ENCODE measurements at regions not wholly inside any gene's neighbourhood (a gene's known extent, or its start where the extent isn't known, plus 50 kb on each side); places are given as distances from the start of the nearest gene placed in this dataset.

- no peaks in the 10 kb centered on the region for H3K36me3 Mint-ChIP-seq (ENCODE audit: low read depth)
- H3K4me3 Mint-ChIP-seq = no peak overlapping the region
- H3K9me3 Mint-ChIP-seq = no peaks in the 10 kb centered on the region
- H3K27me3 Mint-ChIP-seq = peaks cover 4% of the 10 kb centered on the region
- no peaks in the 10 kb centered on the region for H3K4me1 Mint-ChIP-seq (ENCODE audit: low read depth)
- no peak overlapping the region for H3K27ac Mint-ChIP-seq
These were observed 482.5 kb downstream of the QKI start for GRCh38 chr6:163897030-163897429.

- no peaks in the 10 kb centered on the region for H3K9me3 Mint-ChIP-seq
These were observed 480.6 kb downstream of the QKI start for GRCh38 chr6:163895162-163895561.

GRCh38 chr6:163893609-163894189 lies 479.2 kb downstream of the QKI start:
- H3K9me3 Mint-ChIP-seq = no peaks in the 10 kb centered on the region
- no peaks in the 10 kb centered on the region for H3K27me3 Mint-ChIP-seq
- no peaks in the 10 kb centered on the region for H3K36me3 Mint-ChIP-seq (ENCODE audit: low read depth)
- H3K27ac Mint-ChIP-seq = no peak overlapping the region
- H3K4me1 Mint-ChIP-seq (ENCODE audit: low read depth) = no peaks in the 10 kb centered on the region
- H3K4me3 Mint-ChIP-seq = no peak overlapping the region

More at GRCh38 chr6:163895162-163895561, 480.6 kb downstream of the QKI start:
- no peaks in the 10 kb centered on the region for H3K36me3 Mint-ChIP-seq (ENCODE audit: low read depth)
- H3K4me1 Mint-ChIP-seq (ENCODE audit: low read depth) = no peaks in the 10 kb centered on the region
- peaks cover 4% of the 10 kb centered on the region for H3K27me3 Mint-ChIP-seq
- no peak overlapping the region for H3K4me3 Mint-ChIP-seq
- H3K27ac Mint-ChIP-seq = no peak overlapping the region

- peaks cover under 1% of the 10 kb centered on the region for H3K4me1 Mint-ChIP-seq (ENCODE audit: low read depth)
- no peak overlapping the region for H3K27ac Mint-ChIP-seq
- H3K36me3 Mint-ChIP-seq (ENCODE audit: low read depth) = no peaks in the 10 kb centered on the region
- H3K27me3 Mint-ChIP-seq = no peaks in the 10 kb centered on the region
- no peaks in the 10 kb centered on the region for H3K9me3 Mint-ChIP-seq
- no peak overlapping the region for H3K4me3 Mint-ChIP-seq
These were observed 478.5 kb downstream of the QKI start for GRCh38 chr6:163892824-163893561.

- no peaks in the 10 kb centered on the region for H3K36me3 Mint-ChIP-seq (ENCODE audit: low read depth)
- no peaks in the 10 kb centered on the region for H3K27me3 Mint-ChIP-seq
- H3K4me3 Mint-ChIP-seq = no peak overlapping the region
- H3K9me3 Mint-ChIP-seq = no peaks in the 10 kb centered on the region
- H3K4me1 Mint-ChIP-seq (ENCODE audit: low read depth) = peaks cover 3% of the 10 kb centered on the region
- no peak overlapping the region for H3K27ac Mint-ChIP-seq
These were observed 475.5 kb downstream of the QKI start for GRCh38 chr6:163889904-163890514.

- no peak overlapping the region for H3K27ac Mint-ChIP-seq
- no peaks in the 10 kb centered on the region for H3K9me3 Mint-ChIP-seq
- H3K4me3 Mint-ChIP-seq = no peak overlapping the region
- H3K27me3 Mint-ChIP-seq = peaks cover 13% of the 10 kb centered on the region
- H3K4me1 Mint-ChIP-seq (ENCODE audit: low read depth) = peaks cover 3% of the 10 kb centered on the region
- H3K36me3 Mint-ChIP-seq (ENCODE audit: low read depth) = no peaks in the 10 kb centered on the region
These were observed 473.7 kb downstream of the QKI start for GRCh38 chr6:163888030-163888819.

GRCh38 chr6:163886428-163886827 lies 471.9 kb downstream of the QKI start:
- no peak overlapping the region for H3K4me3 Mint-ChIP-seq
- H3K36me3 Mint-ChIP-seq (ENCODE audit: low read depth) = no peaks in the 10 kb centered on the region
- H3K27me3 Mint-ChIP-seq = peaks cover 26% of the 10 kb centered on the region
- H3K4me1 Mint-ChIP-seq (ENCODE audit: low read depth) = peaks cover 3% of the 10 kb centered on the region
- H3K9me3 Mint-ChIP-seq = no peaks in the 10 kb centered on the region
- no peak overlapping the region for H3K27ac Mint-ChIP-seq

- Mint-ChIP-seq H3K4me1 (ENCODE audit: low read depth) (peaks cover 3% of the 10 kb centered on the region), H3K27me3 (peaks cover 36% of the 10 kb centered on the region), H3K9me3 (no peaks in the 10 kb centered on the region), H3K27ac (no peak overlapping the region), H3K4me3 (no peak overlapping the region), H3K36me3 (ENCODE audit: low read depth) (no peaks in the 10 kb centered on the region)
These were observed 469.5 kb downstream of the QKI start for GRCh38 chr6:163883984-163884383.

- Mint-ChIP-seq H3K4me3 (no peak overlapping the region), H3K27me3 (peaks cover 35% of the 10 kb centered on the region), H3K9me3 (no peaks in the 10 kb centered on the region), H3K36me3 (ENCODE audit: low read depth) (no peaks in the 10 kb centered on the region), H3K4me1 (ENCODE audit: low read depth) (no peaks in the 10 kb centered on the region), H3K27ac (no peak overlapping the region)
These were observed 464.2 kb downstream of the QKI start for GRCh38 chr6:163878698-163879097.

GRCh38 chr6:163877877-163878639 lies 463.5 kb downstream of the QKI start:
- Mint-ChIP-seq H3K27ac (no peak overlapping the region), H3K27me3 (peaks cover 34% of the 10 kb centered on the region), H3K4me1 (ENCODE audit: low read depth) (no peaks in the 10 kb centered on the region), H3K9me3 (no peaks in the 10 kb centered on the region), H3K4me3 (no peak overlapping the region), H3K36me3 (ENCODE audit: low read depth) (no peaks in the 10 kb centered on the region)

GRCh38 chr6:163876391-163876790 lies 461.9 kb downstream of the QKI start:
- no peaks in the 10 kb centered on the region for H3K9me3 Mint-ChIP-seq
- no peaks in the 10 kb centered on the region for H3K4me1 Mint-ChIP-seq (ENCODE audit: low read depth)
- H3K36me3 Mint-ChIP-seq (ENCODE audit: low read depth) = no peaks in the 10 kb centered on the region
- no peak overlapping the region for H3K27ac Mint-ChIP-seq
- H3K27me3 Mint-ChIP-seq = peaks cover 22% of the 10 kb centered on the region
- H3K4me3 Mint-ChIP-seq = no peak overlapping the region

GRCh38 chr6:163874784-163875183 lies 460.3 kb downstream of the QKI start:
- H3K4me1 Mint-ChIP-seq (ENCODE audit: low read depth) = no peaks in the 10 kb centered on the region
- no peak overlapping the region for H3K4me3 Mint-ChIP-seq
- peaks cover 20% of the 10 kb centered on the region for H3K27me3 Mint-ChIP-seq
- no peaks in the 10 kb centered on the region for H3K36me3 Mint-ChIP-seq (ENCODE audit: low read depth)
- no peak overlapping the region for H3K27ac Mint-ChIP-seq
- no peaks in the 10 kb centered on the region for H3K9me3 Mint-ChIP-seq

GRCh38 chr6:163872335-163872734 lies 457.8 kb downstream of the QKI start:
- Mint-ChIP-seq H3K36me3 (ENCODE audit: low read depth) (no peaks in the 10 kb centered on the region), H3K27ac (no peak overlapping the region), H3K9me3 (no peaks in the 10 kb centered on the region), H3K4me1 (ENCODE audit: low read depth) (no peaks in the 10 kb centered on the region), H3K27me3 (peaks cover 9% of the 10 kb centered on the region), H3K4me3 (no peak overlapping the region)

- peaks cover 9% of the 10 kb centered on the region for H3K27me3 Mint-ChIP-seq
- no peak overlapping the region for H3K27ac Mint-ChIP-seq
- no peaks in the 10 kb centered on the region for H3K9me3 Mint-ChIP-seq
- H3K36me3 Mint-ChIP-seq (ENCODE audit: low read depth) = no peaks in the 10 kb centered on the region
- H3K4me1 Mint-ChIP-seq (ENCODE audit: low read depth) = no peaks in the 10 kb centered on the region
- no peak overlapping the region for H3K4me3 Mint-ChIP-seq
These were observed 457.1 kb downstream of the QKI start for GRCh38 chr6:163871616-163872015.

All from stimulated activated naive CD8-positive, alpha-beta T cell treated with anti-CD3 and anti-CD28 coated beads, Interleukin-15, Interleukin-2, amounts not matched to agents 100 ng/mL and 50 ng/mL, for 24 hours (primary cell).